Naive B cell (primary cell): ENCODE measurements at regions not wholly inside any gene's neighbourhood (a gene's known extent, or its start where the extent isn't known, plus 50 kb on each side); places are given as distances from the start of the nearest gene placed in this dataset.

Experiments
- ATAC-seq, 2 donors: fragments of 150-1000 bp; cut with Tn5 transposase; 2 replicates each; pipeline ENCODE4 v1.10.0; 2021; ENCODE audit warnings: low read depth in 2 of 2, mild to moderate bottlenecking in 2 of 2, moderate library complexity in 2 of 2
- DNase-seq: peaks from one replicate; pipeline ENCODE4 v3.0.0; 2022
- H3K27ac Mint-ChIP-seq, 6 donors: one replicate each; pipeline ENCODE4 v1.8.0; 2020 to 2022; ENCODE audit warnings: mild to moderate bottlenecking in 6 of 6, mixed read lengths in 6 of 6, moderate library complexity in 5 of 6, inconsistent platforms in 2 of 6
- H3K27me3 Mint-ChIP-seq, 3 donors: one replicate each; pipeline ENCODE4 v1.8.0; 2021 to 2022; ENCODE audit warnings: mixed read lengths in 3 of 3, mild to moderate bottlenecking in 1 of 3
- H3K36me3 Mint-ChIP-seq, 2 donors: one replicate each; pipeline ENCODE4 v1.8.0; 2020 to 2022; ENCODE audit warnings: mixed read lengths in 2 of 2, inconsistent platforms in 1 of 2, mild to moderate bottlenecking in 1 of 2
- H3K4me1 Mint-ChIP-seq, 3 donors: one replicate each; pipeline ENCODE4 v1.8.0; 2020 to 2022; ENCODE audit warnings: mixed read lengths in 3 of 3, inconsistent platforms in 1 of 3, mild to moderate bottlenecking in 1 of 3, moderate library complexity in 1 of 3
- H3K4me3 Mint-ChIP-seq, 8 donors: one replicate each; pipeline ENCODE4 v1.8.0; 2020 to 2022; ENCODE audit warnings: mild to moderate bottlenecking in 8 of 8, mixed read lengths in 8 of 8, moderate library complexity in 8 of 8, inconsistent platforms in 2 of 8
- H3K9me3 Mint-ChIP-seq, 7 donors: one replicate each; pipeline ENCODE4 v1.8.0; 2020 to 2022; ENCODE audit warnings: mixed read lengths in 7 of 7, mild to moderate bottlenecking in 5 of 7, inconsistent platforms in 2 of 7, moderate library complexity in 1 of 7

GRCh38 chr12:126727218-126728075, 1539.5 kb upstream of the TMEM132C start:
- Mint-ChIP-seq H3K9me3 (peaks cover 6 to 21% (median 9%) of the 10 kb centered on the region in 7 donors), H3K36me3 (peaks cover 0 to 8% of the 10 kb centered on the region in 2 donors), H3K4me1 (no peaks in the 10 kb centered on the region), H3K27me3 (peaks cover 9 to 34% (median 13%) of the 10 kb centered on the region in 3 donors), H3K27ac (no peak overlapping the region), H3K4me3 (no peak overlapping the region)
- no peak for DNase-seq
- ATAC-seq, result no peak

DNA sequence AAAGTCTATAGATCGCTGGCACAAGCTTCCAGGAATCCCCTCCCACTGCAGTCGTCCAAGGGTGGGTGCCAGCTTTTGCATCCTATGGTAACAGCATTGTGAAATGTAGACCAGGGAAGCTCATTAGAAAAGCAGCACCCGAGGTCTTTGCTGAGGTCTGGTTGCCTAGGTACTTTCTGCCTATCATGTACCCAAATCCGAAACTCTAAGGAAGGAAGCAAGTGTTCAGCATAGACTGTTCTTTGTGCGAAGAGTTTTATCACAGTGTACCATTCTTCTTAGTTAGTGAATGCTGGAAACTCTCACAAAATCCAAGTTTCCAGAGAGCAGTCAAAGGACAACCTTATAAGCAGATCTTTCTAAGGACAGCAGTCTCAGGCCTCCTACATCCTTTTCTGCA, 1532.7 kb upstream of the TMEM132C start:
- no peaks in the 10 kb centered on the region for H3K27me3 Mint-ChIP-seq
- DNase-seq (no peak), ATAC-seq (no peak)
- no peak overlapping the region for H3K27ac Mint-ChIP-seq
- H3K9me3 Mint-ChIP-seq, result peaks cover 0 to 3% (median 2%) of the 10 kb centered on the region in 7 donors
- no peak overlapping the region for H3K4me3 Mint-ChIP-seq
- H3K4me1 Mint-ChIP-seq, result no peaks in the 10 kb centered on the region
- H3K36me3 Mint-ChIP-seq, result no peaks in the 10 kb centered on the region

DNA sequence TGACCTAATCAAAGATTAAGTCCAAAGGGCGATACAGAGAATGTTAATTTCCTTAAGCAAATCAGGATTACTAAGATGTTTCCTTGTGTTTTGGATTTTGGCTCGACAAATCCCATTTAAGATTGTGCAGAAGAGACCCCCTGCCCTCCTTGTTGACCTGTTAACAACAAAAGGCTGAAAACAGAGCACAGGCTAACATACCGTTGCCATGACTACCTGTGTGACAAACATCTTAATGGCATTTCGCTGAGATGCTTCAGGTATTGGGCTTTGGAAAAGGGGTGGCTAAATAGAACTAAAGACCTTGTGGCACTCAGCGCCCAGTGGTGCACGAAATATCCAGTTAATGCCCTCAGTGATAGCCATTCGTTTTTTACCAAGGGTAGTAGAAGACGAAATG, 1532.3 kb upstream of the TMEM132C start:
- H3K27ac Mint-ChIP-seq, result no peak overlapping the region
- H3K9me3 Mint-ChIP-seq, result peaks cover 0 to 3% (median 1%) of the 10 kb centered on the region in 7 donors
- no peaks in the 10 kb centered on the region for H3K27me3 Mint-ChIP-seq
- no peaks in the 10 kb centered on the region for H3K36me3 Mint-ChIP-seq
- H3K4me1 Mint-ChIP-seq, result no peaks in the 10 kb centered on the region
- ATAC-seq (no peak), DNase-seq (no peak)
- no peak overlapping the region for H3K4me3 Mint-ChIP-seq

- Mint-ChIP-seq H3K4me3 (no peak overlapping the region), H3K36me3 (no peaks in the 10 kb centered on the region), H3K9me3 (peaks cover 0 to 3% (median 0%) of the 10 kb centered on the region in 7 donors), H3K27ac (no peak overlapping the region), H3K4me1 (no peaks in the 10 kb centered on the region), H3K27me3 (no peaks in the 10 kb centered on the region)
- ATAC-seq (no peak), DNase-seq (no peak)
Measured at GRCh38 chr12:126741536-126742240, 1525.3 kb upstream of the TMEM132C start.

- Mint-ChIP-seq H3K27me3 (no peaks in the 10 kb centered on the region), H3K4me3 (no peak overlapping the region), H3K9me3 (peaks cover 0 to 3% (median 0%) of the 10 kb centered on the region in 7 donors), H3K36me3 (no peaks in the 10 kb centered on the region), H3K4me1 (no peaks in the 10 kb centered on the region), H3K27ac (no peak overlapping the region)
- no peak for ATAC-seq
- DNase-seq, result no peak
Measured at GRCh38 chr12:126742241-126742641, 1524.7 kb upstream of the TMEM132C start.

GRCh38 chr12:126747530-126748149, 1519.3 kb upstream of the TMEM132C start:
- peaks cover 0 to 3% (median 0%) of the 10 kb centered on the region in 3 donors for H3K4me1 Mint-ChIP-seq
- ATAC-seq (no peak), DNase-seq (peak; percentile 6)
- H3K4me3 Mint-ChIP-seq, result peak overlapping the region in 1 of 8 donors; percentile 34
- H3K27me3 Mint-ChIP-seq, result peaks cover 0 to 5% (median 0%) of the 10 kb centered on the region in 3 donors
- no peak overlapping the region for H3K27ac Mint-ChIP-seq
- no peaks in the 10 kb centered on the region for H3K36me3 Mint-ChIP-seq
- H3K9me3 Mint-ChIP-seq, result peaks cover 0 to 6% (median 0%) of the 10 kb centered on the region in 7 donors

GRCh38 chr12:126752021-126752420, 1514.9 kb upstream of the TMEM132C start:
- Mint-ChIP-seq H3K4me3 (no peak overlapping the region), H3K36me3 (no peaks in the 10 kb centered on the region), H3K4me1 (peaks cover 0 to 3% (median 0%) of the 10 kb centered on the region in 3 donors), H3K9me3 (peaks cover 0 to 9% (median 0%) of the 10 kb centered on the region in 7 donors), H3K27ac (peak overlapping the region in 1 of 6 donors; percentile 39), H3K27me3 (peaks cover 0 to 5% (median 0%) of the 10 kb centered on the region in 3 donors)
- ATAC-seq, result no peak
- no peak for DNase-seq

DNA sequence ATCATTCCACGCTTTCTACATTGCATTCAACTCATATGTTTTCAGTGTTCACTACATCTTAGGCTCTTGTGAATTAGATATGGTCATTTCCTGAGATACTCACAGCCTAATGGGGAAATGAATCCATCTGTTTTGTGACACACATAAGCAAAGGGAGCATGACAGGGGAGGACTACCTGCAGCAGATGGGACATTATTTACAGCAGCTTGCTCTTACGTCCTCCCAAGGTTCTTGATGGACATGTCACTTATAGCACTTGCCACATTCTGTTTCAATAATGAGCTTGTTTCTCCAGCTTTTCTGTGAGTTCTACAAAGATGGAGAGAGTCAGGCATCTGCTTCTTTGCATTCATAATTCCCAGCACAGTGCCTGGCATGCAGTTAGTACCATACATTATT, 1509.6 kb upstream of the TMEM132C start:
- Mint-ChIP-seq H3K4me1 (no peaks in the 10 kb centered on the region), H3K9me3 (peaks cover 1 to 7% (median 4%) of the 10 kb centered on the region in 7 donors), H3K4me3 (no peak overlapping the region), H3K27me3 (no peaks in the 10 kb centered on the region), H3K36me3 (no peaks in the 10 kb centered on the region), H3K27ac (no peak overlapping the region)
- ATAC-seq, result no peak
- no peak for DNase-seq

- H3K4me3 Mint-ChIP-seq, result no peak overlapping the region
- no peaks in the 10 kb centered on the region for H3K4me1 Mint-ChIP-seq
- H3K36me3 Mint-ChIP-seq, result peaks cover 5 to 15% of the 10 kb centered on the region in 2 donors
- no peak overlapping the region for H3K27ac Mint-ChIP-seq
- DNase-seq (no peak), ATAC-seq (no peak)
- peaks cover 7 to 34% (median 12%) of the 10 kb centered on the region in 7 donors for H3K9me3 Mint-ChIP-seq
- peaks cover 0 to 4% (median 0%) of the 10 kb centered on the region in 3 donors for H3K27me3 Mint-ChIP-seq
Measured at GRCh38 chr12:126760092-126760491, 1506.9 kb upstream of the TMEM132C start.

DNA sequence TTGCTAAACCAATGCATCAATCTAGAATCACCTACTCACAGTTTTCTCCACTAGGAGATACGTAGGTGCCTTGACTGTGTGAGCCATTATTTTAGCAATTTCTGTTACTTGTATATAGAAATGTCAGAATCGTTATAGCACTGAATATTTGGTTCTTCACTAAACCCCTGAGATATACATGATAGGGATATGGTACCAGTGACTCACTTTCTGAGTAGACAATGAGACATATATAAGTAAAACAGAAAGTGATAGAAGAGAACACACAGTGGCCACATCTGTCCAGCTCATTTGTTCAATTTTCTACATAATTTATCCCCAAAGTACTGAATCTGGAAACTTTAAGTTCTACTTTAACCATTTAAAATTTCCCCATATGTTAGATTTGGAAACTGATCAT, 1505.5 kb upstream of the TMEM132C start:
- H3K4me1 Mint-ChIP-seq, result no peaks in the 10 kb centered on the region
- H3K27ac Mint-ChIP-seq, result no peak overlapping the region

DNA sequence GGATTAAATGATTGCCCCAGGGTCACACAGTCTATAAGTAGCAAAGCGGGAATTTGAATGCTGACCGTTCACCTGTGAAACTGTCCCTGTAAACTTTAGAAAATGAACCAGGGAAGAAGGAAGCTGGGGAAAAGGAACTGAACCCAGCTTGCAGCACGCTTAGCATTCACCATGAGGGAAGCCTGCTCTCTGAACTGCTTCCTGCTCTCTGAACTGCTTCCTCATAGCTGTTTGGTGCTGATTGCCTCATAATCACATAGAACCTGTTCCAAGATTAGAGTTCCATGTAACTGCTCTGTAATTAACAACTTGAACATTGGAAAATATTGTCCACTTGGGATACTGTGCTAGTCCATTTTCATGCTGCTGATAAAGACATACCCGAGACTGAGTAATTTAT, 1504.8 kb upstream of the TMEM132C start:
- Mint-ChIP-seq H3K9me3 (peaks cover 7 to 41% (median 17%) of the 10 kb centered on the region in 7 donors), H3K27me3 (peaks cover 0 to 4% (median 0%) of the 10 kb centered on the region in 3 donors), H3K4me1 (no peaks in the 10 kb centered on the region), H3K27ac (no peak overlapping the region), H3K36me3 (peaks cover 5 to 15% of the 10 kb centered on the region in 2 donors), H3K4me3 (peak overlapping the region in 1 of 8 donors; percentile 56)
- ATAC-seq (no peak), DNase-seq (no peak)

More for the DNA sequence above, 1505.5 kb upstream of the TMEM132C start:
- Mint-ChIP-seq H3K4me3 (no peak overlapping the region), H3K9me3 (peaks cover 7 to 35% (median 12%) of the 10 kb centered on the region in 7 donors), H3K36me3 (peaks cover 5 to 15% of the 10 kb centered on the region in 2 donors), H3K27me3 (peaks cover 0 to 4% (median 0%) of the 10 kb centered on the region in 3 donors)
- no peak for ATAC-seq
- DNase-seq, result no peak

- Mint-ChIP-seq H3K27ac (no peak overlapping the region), H3K36me3 (peaks cover 5 to 15% of the 10 kb centered on the region in 2 donors), H3K27me3 (peaks cover 0 to 4% (median 0%) of the 10 kb centered on the region in 3 donors), H3K4me1 (no peaks in the 10 kb centered on the region), H3K4me3 (no peak overlapping the region), H3K9me3 (peaks cover 7 to 41% (median 17%) of the 10 kb centered on the region in 7 donors)
- DNase-seq, result no peak
- no peak for ATAC-seq
Measured at GRCh38 chr12:126763359-126763758, 1503.6 kb upstream of the TMEM132C start.

- Mint-ChIP-seq H3K36me3 (peaks cover 5 to 15% of the 10 kb centered on the region in 2 donors), H3K4me1 (no peaks in the 10 kb centered on the region), H3K9me3 (peaks cover 10 to 40% (median 15%) of the 10 kb centered on the region in 7 donors), H3K27me3 (peaks cover 0 to 4% (median 0%) of the 10 kb centered on the region in 3 donors), H3K27ac (no peak overlapping the region), H3K4me3 (no peak overlapping the region)
- DNase-seq (no peak), ATAC-seq (no peak)
Measured at GRCh38 chr12:126767334-126767733, 1499.6 kb upstream of the TMEM132C start.
